ENCODE measurements at regions not wholly inside any gene's neighbourhood (a gene's known extent, or its start where the extent isn't known, plus 50 kb on each side); places are given as distances from the start of the nearest gene placed in this dataset.

DNA sequence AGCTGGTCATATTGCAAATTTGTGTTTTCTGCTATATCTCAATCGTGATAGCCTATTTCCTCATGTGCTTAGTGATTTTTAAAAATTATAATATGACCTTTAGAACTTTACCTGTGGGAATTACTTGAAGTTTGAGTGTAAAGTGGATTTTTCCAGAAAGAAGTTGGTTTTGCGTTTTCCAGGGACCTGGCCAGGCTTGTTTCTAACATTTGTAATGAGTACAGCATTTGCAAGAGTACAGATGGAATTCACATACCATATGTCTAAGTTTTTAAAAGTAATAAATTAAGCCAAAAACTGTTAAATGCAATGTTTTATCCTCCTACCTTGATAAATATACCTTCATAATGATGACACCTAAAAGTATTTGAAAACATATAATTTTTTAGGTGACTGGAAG lies 443.2 kb downstream of the REEP3 start:
- TF ChIP-seq POLR2A (IDR thresholded peaks at IDR 0.05), result no peak
- no peak for TF ChIP-seq EP300 (IDR thresholded peaks at IDR 0.05)
- TF ChIP-seq CTCF (IDR thresholded peaks at IDR 0.05), result no peak
- no peak for TF ChIP-seq POLR2AphosphoS5 (IDR thresholded peaks at IDR 0.05)
